ENCODE measurements at regions not wholly inside any gene's neighbourhood (a gene's known extent, or its start where the extent isn't known, plus 50 kb on each side); places are given as distances from the start of the nearest gene placed in this dataset.

DNA sequence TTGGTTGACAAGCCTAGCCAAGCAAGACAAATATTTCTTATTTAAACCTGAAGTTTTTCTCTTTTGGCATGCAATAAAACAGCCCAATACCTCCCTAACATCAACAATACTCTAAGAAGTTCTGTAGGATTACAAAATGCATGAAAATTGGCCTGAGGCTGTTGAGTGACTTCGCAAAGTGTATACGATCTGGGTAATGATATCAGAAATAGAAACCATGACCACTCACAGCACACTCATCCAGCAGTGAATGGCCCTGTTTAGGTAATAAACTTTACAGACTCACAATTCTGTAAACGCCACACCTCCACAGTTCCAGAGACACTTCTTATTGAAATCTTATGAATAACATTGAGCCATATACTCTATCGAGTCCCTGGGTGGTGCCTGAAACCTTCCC lies 83.0 kb upstream of the NAALADL2 start:
- DNase-seq (ENCODE audit: low read depth in 3 of 3) = no peak

DNA sequence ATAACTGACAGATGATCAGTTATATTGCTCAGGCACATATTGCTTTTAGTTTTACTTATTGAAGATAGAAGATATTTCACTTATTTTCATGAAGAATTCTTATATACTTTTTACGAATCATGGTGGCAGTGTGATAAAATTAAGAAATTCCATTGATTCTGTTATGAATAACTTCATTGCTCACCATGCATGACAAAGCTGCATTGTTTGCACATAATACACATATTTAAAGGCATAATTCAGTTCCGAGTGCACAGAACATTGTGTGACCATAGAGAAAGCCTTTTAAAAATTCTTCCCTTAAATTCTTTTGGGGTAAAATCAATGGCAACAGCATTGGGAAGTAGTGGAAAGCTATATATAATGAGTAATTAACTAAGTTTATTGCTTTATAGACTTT lies 82.5 kb upstream of the NAALADL2 start:
- DNase-seq (ENCODE audit: low read depth in 3 of 3) = no peak

DNA sequence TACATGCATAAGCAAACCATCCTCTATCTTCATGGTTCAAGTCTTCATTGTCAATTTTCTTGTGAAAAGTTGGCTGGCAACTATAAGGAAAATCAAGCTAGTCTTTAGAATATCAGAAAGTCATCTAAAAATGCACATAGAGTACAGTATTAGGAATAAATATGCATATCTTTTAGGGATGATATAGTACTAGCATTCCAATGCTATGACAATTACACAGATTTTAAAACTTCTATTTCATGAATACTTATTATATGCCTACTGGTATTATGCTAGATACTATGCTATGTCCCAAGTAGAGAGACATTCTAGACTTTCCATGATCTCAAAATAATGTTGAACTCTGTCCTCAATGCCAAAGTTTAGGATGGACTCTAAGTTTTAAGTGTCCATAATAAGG lies 81.3 kb upstream of the NAALADL2 start:
- no peak for DNase-seq (ENCODE audit: low read depth in 3 of 3)

DNA sequence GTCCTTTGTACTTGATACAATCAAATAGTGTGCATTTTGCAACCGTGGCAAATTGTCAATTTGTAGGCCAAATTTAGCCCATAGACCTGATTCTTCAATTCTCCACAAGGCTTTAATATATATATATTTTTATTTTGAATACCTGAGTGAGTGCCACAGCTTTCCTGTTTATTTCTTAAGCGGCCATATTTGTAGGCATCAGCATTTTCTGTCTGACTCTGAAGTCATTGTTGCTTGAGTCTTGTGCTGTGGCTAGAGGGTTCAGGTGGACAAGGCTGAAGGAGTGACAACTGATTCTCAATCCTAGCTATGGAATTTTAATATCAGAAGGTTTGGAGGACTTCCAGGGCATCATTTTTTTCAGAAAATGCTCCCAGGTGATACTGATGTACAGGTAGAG lies 75.6 kb upstream of the NAALADL2 start:
- DNase-seq (ENCODE audit: low read depth in 3 of 3) = no peak

DNA sequence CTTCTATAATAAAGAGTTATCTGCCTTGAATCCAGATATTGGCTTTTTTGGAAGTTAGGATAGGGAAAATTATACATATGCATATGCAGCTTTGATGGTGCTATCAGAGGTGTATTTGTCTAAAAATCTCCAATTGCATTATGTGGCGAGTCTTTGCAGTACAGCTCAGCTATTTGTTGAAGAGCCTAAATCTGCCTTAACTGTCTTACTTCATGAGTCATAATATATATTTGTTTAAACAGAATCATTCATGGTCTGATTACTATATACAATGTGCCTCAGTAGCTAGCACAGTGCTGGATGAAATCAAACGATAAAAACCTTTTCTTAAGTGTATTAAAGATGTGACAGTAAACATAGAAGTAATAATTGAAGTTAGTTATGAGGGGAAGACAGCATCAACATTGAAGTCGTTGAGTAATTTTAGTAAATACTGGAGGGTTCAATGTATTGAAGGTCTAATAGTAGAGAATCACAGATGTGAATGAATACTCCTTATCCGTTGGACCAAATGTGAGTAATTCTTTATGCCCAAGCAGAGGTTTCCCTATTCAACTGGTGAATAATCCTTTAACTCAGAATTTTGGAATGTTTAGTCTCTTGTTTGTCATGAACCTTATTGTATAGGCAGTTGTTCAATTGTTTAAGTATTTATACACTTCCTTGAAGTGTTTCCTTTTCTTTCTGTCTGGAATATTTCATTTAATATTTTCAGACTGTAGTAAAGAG lies 74.8 kb upstream of the NAALADL2 start:
- no peak for DNase-seq (ENCODE audit: low read depth in 3 of 3)

DNA sequence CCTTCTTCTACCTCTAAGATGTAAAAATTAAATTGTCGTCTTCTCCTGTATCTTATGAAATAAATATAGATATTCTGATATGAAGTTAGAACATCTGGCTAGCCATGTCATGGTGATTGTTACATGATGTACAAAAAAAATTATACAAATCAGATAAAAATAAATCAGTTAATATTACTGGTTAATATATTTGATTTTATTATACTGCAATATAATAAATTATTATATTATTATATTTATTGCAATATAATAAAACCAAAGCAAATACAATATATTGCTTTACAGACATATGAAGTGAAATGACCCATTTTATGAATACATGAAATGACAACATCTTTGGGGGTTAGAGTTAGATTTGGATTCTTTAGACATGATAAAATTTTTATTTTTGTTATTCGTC lies 72.3 kb upstream of the NAALADL2 start:
- DNase-seq (ENCODE audit: low read depth in 3 of 3) = no peak

DNA sequence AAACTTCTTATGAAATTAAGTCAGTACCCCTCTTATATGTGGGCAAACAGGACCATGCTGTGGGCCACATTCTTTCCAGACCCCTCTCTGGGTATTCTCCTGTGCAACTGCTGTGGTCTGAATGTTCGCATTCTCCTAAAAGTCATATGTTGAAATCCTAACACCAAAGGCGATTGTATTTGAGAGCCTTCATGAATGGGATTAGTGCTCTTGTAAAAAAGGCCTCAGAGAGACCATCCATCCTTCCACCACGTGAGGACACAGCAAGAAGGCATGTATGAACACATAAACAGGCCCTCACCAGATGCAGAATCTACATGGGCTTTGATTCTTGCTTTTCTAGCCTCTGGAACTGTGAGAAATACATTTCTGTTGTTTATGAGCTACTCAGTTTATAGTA lies 68.0 kb upstream of the NAALADL2 start:
- DNase-seq (ENCODE audit: low read depth in 3 of 3) = no peak

DNA sequence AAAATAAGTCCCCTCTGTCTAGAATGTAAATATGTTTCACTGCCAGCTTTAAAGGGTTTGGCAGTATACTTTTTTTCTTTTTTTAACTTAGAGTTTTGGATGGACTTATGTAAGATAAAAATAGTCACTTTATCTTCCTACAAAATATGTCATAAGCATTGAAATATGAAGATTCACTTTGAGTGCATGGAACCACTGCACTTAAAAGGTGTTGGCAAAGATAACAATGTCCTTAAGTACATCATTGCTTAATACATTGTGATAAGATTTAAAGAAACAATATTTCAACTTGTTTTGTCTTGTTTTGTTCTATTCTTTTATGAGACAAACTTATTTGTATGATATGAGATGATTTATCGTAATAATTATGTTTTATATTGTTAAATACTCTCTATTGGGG lies 66.3 kb upstream of the NAALADL2 start:
- no peak for DNase-seq (ENCODE audit: low read depth in 3 of 3)
